Fibroblast of lung (primary cell): ENCODE measurements at regions not wholly inside any gene's neighbourhood (a gene's known extent, or its start where the extent isn't known, plus 50 kb on each side); places are given as distances from the start of the nearest gene placed in this dataset.
"Not testable (repeated sequence)": the region's sequence is repeated elsewhere in the genome, so short reads cannot be mapped to it uniquely, and the experiment has no call there.

Experiments used
- EZH2 ChIP-seq: IDR thresholded peaks from 2 replicates; pipeline ENCODE4 v1.5.1; 2012; ENCODE audit warnings: low read length, control low read depth, mild to moderate bottlenecking; ENCODE audit errors: missing control alignments
- TF ChIP-seq, protein P1 (sequence below), 2 donors: IDR thresholded peaks in 1 of 2; conservative IDR thresholded peaks in 1 of 2; 1 replicate in 1 of 2; 2 replicates in 1 of 2; pipeline ENCODE4 v1.5.1; 2011 to 2012; ENCODE audit warnings: low read length in 2 of 2, control low read depth in 1 of 2, inconsistent platforms in 1 of 2, low read depth in 1 of 2, mild to moderate bottlenecking in 1 of 2

DNA sequence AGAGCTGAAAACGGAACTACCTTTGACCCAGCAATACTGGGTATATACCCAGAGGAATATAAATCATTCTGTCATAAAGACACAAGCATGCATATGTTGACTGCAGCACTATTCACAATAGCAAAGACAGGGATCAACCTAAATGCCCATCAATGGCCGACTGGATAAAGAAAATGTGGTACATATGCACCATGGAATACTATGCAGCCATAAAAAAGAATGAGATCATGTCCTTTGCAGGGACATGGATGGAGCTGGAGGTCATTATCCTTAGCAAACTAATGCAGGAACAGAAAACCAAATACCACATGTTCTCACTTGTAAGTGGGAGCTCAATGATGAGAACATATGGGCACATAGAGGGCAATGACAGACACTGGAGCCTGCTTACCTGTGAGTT, 100.2 kb upstream of the JCAD start:
- TF ChIP-seq, protein P1, sequence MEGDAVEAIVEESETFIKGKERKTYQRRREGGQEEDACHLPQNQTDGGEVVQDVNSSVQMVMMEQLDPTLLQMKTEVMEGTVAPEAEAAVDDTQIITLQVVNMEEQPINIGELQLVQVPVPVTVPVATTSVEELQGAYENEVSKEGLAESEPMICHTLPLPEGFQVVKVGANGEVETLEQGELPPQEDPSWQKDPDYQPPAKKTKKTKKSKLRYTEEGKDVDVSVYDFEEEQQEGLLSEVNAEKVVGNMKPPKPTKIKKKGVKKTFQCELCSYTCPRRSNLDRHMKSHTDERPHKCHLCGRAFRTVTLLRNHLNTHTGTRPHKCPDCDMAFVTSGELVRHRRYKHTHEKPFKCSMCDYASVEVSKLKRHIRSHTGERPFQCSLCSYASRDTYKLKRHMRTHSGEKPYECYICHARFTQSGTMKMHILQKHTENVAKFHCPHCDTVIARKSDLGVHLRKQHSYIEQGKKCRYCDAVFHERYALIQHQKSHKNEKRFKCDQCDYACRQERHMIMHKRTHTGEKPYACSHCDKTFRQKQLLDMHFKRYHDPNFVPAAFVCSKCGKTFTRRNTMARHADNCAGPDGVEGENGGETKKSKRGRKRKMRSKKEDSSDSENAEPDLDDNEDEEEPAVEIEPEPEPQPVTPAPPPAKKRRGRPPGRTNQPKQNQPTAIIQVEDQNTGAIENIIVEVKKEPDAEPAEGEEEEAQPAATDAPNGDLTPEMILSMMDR (conservative IDR thresholded peaks at IDR 0.05 in 1 of 2, IDR thresholded peaks at IDR 0.05 in 1 of 2; ENCODE audit: low read depth in 1 of 2, low read length in 2 of 2) = not testable (repeated sequence)
- TF ChIP-seq EZH2 = not testable (repeated sequence)
